ENCODE measurements at regions not wholly inside any gene's neighbourhood (a gene's known extent, or its start where the extent isn't known, plus 50 kb on each side); places are given as distances from the start of the nearest gene placed in this dataset.
"Not testable (repeated sequence)": the region's sequence is repeated elsewhere in the genome, so short reads cannot be mapped to it uniquely, and the experiment has no call there.

DNA sequence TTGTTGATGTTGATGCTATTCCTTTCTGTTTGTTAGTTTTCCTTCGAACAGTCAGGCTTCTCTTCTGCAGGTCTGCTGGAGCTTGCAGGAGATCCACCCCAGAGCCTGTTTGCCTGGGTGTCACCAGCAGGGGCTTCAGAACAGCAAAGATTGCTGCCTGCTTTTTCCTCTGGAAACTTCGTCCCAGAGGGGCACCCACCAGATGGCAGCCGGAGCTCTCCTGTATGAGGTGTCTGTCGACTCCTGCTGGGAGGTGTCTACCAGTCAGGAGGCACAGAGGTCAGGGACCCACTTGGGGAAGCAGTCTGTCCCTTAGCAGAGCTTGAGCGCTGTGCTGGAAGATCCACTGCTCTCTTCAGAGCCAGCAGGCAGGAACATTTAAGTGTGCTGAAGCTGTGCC lies 303.2 kb downstream of the ZIC1 start:
- Histone ChIP-seq H3K9me3 (ENCODE audit: control insufficient read depth, low read depth, low read length) (no peaks in the 10 kb centered on the region), H3K4me1 (ENCODE audit: control insufficient read depth, extremely low read depth, insufficient read depth, low read length) (no peaks in the 10 kb centered on the region), H3K4me2 (ENCODE audit: control insufficient read depth, extremely low read depth, insufficient read depth, low read depth, low read length) (no peak overlapping the region), H3K36me3 (ENCODE audit: control insufficient read depth in 2 of 2, extremely low read depth in 1 of 2, insufficient read depth in 2 of 2, low read length in 2 of 2) (no peaks in the 10 kb centered on the region), H3K79me2 (ENCODE audit: control insufficient read depth, insufficient read depth, low read length) (no peaks in the 10 kb centered on the region), H3K9me1 (ENCODE audit: control insufficient read depth, extremely low read depth, insufficient read depth, low read length) (no peaks in the 10 kb centered on the region), H3K4me3 (ENCODE audit: control insufficient read depth in 2 of 3, extremely low read depth in 1 of 3, insufficient read depth in 2 of 3, low read depth in 1 of 3, low read length in 3 of 3) (no peak overlapping the region), H2AFZ (ENCODE audit: control insufficient read depth, low read length) (no peak overlapping the region), H3K27ac (ENCODE audit: control insufficient read depth, insufficient read depth, low read length) (no peak overlapping the region), H3K9ac (ENCODE audit: control insufficient read depth, extremely low read depth, insufficient read depth, low read length) (no peak overlapping the region), H4K20me1 (ENCODE audit: control insufficient read depth, extremely low read depth, insufficient read depth, low read length) (no peaks in the 10 kb centered on the region), H3K27me3 (ENCODE audit: control insufficient read depth, extremely low read depth, insufficient read depth, low read length) (no peaks in the 10 kb centered on the region)
- TF ChIP-seq, protein P1, sequence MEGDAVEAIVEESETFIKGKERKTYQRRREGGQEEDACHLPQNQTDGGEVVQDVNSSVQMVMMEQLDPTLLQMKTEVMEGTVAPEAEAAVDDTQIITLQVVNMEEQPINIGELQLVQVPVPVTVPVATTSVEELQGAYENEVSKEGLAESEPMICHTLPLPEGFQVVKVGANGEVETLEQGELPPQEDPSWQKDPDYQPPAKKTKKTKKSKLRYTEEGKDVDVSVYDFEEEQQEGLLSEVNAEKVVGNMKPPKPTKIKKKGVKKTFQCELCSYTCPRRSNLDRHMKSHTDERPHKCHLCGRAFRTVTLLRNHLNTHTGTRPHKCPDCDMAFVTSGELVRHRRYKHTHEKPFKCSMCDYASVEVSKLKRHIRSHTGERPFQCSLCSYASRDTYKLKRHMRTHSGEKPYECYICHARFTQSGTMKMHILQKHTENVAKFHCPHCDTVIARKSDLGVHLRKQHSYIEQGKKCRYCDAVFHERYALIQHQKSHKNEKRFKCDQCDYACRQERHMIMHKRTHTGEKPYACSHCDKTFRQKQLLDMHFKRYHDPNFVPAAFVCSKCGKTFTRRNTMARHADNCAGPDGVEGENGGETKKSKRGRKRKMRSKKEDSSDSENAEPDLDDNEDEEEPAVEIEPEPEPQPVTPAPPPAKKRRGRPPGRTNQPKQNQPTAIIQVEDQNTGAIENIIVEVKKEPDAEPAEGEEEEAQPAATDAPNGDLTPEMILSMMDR (optimal IDR thresholded peaks at IDR 0.05 in 1 of 3, IDR thresholded peaks at IDR 0.05 in 1 of 3, conservative IDR thresholded peaks at IDR 0.05 in 1 of 3; ENCODE audit: extremely low read depth in 1 of 3, insufficient read depth in 2 of 3, low read length in 3 of 3): no peak
- no peak for TF ChIP-seq EZH2 (IDR thresholded peaks at IDR 0.05; ENCODE audit: low read length)
- DNase-seq (ENCODE audit: low read depth, low spot score) (no peak), FAIRE-seq (no peak)
- dilution Hi-C loops (cut with MboI; ENCODE audit: extremely low pct_ligation_motif_present, low sequenced_read_pairs): no loop called here

DNA sequence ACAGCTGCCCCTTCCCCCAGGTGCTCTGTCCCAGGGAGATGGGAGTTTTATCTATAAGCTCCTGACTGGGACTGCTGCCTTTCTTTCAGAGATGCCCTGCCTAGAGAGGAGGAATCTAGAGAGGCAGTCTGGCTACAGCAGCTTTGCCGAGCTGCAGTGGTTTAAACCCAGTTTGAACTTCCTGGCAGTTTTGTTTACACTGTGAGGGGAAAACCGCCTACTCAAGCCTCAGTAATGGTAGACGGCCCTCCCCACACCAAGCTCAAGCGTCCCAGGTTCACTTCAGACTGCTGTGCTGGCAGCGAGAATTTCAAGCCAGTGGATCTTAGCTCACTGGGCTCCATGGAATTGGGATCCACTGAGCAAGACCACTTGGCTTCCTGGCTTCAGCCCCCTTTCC lies 303.6 kb downstream of the ZIC1 start:
- H3K9ac ChIP-seq (ENCODE audit: control insufficient read depth, extremely low read depth, insufficient read depth, low read length); H4K20me1 ChIP-seq (ENCODE audit: control insufficient read depth, extremely low read depth, insufficient read depth, low read length); H3K27ac ChIP-seq (ENCODE audit: control insufficient read depth, insufficient read depth, low read length); H3K4me1 ChIP-seq (ENCODE audit: control insufficient read depth, extremely low read depth, insufficient read depth, low read length); H2AFZ ChIP-seq (ENCODE audit: control insufficient read depth, low read length); H3K9me1 ChIP-seq (ENCODE audit: control insufficient read depth, extremely low read depth, insufficient read depth, low read length); FAIRE-seq; H3K27me3 ChIP-seq (ENCODE audit: control insufficient read depth, extremely low read depth, insufficient read depth, low read length); H3K4me3 ChIP-seq (ENCODE audit: control insufficient read depth in 2 of 3, extremely low read depth in 1 of 3, insufficient read depth in 2 of 3, low read depth in 1 of 3, low read length in 3 of 3); H3K9me3 ChIP-seq (ENCODE audit: control insufficient read depth, low read depth, low read length); H3K36me3 ChIP-seq (ENCODE audit: control insufficient read depth in 2 of 2, extremely low read depth in 1 of 2, insufficient read depth in 2 of 2, low read length in 2 of 2); H3K79me2 ChIP-seq (ENCODE audit: control insufficient read depth, insufficient read depth, low read length); H3K4me2 ChIP-seq (ENCODE audit: control insufficient read depth, extremely low read depth, insufficient read depth, low read depth, low read length); DNase-seq (ENCODE audit: low read depth, low spot score); dilution Hi-C loops (cut with MboI; ENCODE audit: extremely low pct_ligation_motif_present, low sequenced_read_pairs): not testable (repeated sequence)

Measured in keratinocyte (primary cell).